NCI-H2171 (cell line): ENCODE measurements at regions not wholly inside any gene's neighbourhood (a gene's known extent, or its start where the extent isn't known, plus 50 kb on each side); places are given as distances from the start of the nearest gene placed in this dataset.

Source experiments
- DNase-seq: peaks from one replicate; lab custom pipeline; 2025; lab: John Stamatoyannopoulos, UW

DNA sequence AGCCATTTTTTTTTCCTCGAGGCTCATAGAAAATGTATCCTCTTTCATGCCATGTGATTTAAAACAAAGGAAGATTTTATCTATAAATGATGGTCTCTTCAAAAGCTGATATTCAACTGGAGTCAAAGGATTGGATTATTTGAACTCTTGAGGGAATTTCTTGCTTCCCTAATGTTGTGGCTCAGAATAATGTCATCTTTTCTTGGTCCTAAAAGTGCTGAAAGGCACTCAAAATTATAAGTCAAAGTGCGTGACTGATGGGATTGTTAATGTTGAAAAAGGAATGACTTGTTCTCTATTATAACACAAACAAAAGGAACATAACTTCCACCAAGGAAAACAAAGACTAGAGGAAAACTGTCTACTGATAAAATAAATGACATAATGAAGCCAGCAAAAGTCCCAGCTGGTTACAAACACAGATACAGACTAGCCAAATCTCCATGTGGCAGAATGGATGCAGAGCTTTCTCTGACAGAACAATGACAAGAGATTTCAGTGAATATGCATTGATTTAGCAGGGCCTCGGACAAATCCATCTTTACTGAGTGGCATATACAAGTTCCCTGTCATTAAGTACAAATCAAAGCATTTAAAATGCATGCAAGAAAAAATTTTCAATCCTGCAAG is 552.6 kb downstream of the GBA3 start:
- DNase-seq: no peak

DNA sequence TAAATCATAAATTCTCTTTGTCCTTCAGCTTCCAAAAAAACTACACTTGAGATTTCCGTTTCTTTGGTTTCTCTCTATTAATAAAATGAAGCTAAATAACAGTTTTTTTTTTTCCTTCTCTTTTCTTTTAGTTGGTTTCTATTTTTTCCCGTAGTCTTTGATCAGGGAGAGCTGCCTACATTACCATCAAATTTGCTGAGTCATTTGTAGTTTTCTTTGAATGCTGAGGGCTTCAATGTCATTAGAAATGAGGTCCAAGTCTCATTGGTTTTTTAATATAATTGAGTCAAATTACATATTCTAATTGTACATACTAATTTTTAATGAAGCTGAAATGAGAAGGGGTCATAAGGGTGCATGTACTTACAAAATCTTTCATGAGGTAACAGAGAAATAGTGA is 550.2 kb downstream of the GBA3 start:
- DNase-seq: no peak

DNA sequence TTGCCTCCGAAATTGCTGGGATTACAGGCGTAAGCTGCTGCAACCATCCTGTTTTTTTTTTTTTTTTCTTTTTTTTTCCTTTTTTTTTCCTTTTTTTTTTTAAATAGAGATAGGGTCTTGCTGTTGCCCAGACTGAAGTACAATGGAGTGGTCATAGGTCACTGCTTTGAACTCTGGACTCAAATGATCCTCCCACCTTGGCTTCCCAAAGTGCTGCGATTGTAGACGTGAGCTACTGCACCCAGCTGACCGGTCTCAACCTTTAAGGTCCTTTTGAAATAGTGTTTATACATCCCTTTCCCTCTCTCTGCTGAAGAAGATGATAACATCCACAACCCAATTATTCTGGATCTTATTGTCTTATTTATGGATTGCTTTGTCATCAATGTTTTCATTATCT is 548.7 kb downstream of the GBA3 start:
- DNase-seq: no peak

DNA sequence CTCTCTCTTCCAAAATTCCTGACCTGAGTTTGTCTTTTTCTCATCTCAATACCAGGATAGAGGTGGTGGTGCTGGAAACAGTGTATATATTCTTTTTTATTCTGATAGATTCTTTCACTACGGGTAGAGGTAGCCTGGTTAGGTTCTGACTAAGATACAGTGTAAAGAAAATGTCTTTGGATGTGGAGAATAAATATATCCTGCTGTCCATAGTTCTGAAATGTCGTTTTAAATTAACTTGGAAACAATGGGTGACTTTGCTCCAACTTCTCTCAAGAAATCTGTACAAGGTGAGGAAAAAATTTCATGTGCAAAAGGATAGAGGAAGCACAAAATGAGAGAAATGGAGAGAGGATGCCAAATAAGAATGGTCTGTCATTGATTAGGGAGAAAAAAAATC is 546.1 kb downstream of the GBA3 start:
- DNase-seq: no peak

DNA sequence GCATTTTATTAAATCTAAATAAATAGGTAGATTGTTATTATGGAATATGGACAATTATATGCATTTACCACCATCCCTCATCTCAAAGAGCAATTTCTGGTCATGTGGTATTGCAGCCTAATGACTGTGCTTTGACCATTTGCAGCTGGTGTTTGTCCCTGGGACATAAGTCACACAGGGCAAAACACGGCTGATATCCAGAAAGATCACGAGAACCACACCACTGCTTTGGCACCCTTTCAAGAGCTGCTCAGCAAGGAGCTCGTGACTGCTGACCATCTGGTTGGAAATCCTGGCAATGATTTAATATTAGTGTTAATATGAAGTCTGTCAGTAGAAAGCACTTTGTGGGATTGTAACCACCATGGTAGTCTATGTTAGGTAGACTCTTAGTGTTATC is 545.0 kb downstream of the GBA3 start:
- no peak for DNase-seq

DNA sequence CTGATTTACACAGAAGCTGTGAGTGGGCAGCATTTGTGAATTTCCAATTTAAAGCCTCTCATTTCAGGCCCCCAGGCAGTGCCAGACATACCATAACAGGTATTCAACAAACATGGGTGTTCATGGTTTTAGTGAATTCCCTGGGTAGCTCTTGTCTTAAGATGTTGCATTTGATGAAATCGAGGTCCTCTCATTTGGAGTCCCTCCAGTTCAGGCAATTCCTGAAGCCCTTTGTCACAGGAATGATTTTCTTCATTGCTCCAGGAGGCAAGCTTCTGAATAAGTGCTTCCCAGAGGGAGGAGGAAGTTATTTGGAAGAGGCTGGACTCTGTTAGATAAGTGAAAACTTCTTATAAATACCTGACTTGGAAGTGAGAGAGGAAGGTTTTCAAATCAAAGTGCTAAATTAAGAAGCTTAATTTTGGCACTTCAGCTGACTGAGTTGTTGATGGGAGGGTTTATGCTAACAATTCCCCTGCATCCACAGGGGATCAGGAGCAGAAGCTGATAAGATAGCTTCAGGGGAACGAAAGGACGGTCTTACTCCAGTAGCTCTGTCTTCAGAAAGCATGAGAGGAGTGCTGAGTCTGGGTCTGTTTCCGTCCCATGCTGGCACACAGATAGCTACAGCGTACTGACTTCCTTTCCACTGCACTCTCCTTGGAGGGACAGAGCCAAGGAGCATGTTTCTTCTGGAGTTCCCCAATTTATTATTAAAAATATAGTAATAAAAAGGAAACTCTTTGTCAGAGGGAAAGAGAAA is 543.1 kb downstream of the GBA3 start:
- no peak for DNase-seq

DNA sequence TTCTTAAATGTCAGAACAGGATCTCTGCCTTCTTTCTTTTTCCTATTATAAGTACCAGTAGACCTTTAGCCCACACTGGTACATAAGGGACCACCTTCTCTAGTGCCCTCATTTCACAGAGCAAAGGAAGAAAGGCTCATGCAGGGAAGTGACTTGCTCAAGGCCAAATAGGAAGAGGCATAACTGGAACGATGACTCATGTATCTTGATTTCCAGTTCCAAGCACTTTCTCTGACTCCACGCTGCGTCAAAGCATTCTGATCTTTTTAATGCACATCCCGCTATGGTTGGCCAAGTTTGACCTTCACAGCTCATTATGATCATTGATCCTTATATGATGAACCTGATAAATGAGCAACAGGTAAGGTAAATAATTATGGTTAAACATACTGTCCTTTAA is 542.0 kb downstream of the GBA3 start:
- no peak for DNase-seq

DNA sequence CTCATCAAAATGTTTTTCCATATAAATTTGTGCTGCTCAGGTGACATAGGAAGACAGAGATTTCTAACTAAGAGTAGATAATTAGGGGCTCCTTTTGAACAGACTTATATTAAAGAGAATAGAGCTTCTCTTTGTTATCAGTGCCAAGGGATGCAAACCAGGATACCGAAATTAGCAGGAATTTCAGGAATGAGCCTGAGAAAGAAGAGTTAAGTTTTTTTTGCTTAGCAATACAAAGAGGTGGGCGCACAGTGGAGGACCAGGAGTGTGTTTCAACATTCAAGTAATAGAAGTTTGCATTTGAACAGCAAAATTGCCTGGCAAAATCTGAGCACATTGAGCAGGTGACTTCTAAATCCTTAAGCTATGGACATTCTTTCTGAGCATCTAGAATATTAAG is 541.3 kb downstream of the GBA3 start:
- DNase-seq: no peak

DNA sequence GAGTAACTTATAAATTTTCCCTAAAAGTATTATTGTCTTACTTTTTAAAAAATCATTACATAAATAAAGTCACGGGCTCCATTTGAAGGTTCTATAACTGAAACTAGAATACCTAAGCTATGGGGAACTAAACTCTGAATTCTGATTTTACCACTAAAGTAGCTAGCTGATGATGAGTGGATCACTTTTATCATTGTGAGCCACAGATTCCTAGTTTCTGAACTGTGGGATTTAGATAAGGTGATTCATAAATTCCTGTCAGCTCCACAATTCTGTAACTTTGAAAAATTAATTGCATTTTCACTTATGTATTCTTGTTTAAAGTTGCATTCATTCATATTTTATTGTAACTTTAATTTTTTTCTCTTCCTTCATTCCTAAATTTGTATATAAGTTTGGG is 540.9 kb downstream of the GBA3 start:
- no peak for DNase-seq

DNA sequence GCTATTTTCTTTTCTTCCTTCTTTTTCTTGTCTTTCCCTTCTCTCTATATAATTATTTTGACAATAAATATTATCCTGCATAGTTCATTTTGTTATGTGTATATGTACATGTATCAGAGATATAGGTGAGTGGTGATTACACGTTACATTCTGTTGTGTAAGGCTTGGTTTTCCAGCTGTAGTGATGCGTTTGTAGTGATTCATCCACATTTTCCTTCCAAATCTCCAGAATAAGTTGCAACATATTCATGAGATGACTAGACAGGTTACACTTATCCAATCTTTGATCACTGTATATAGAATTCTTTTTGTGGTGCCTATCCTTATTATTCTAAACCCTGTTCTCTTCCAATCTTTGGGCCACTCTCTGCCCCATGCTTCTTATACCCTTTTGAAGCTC is 540.2 kb downstream of the GBA3 start:
- no peak for DNase-seq

DNA sequence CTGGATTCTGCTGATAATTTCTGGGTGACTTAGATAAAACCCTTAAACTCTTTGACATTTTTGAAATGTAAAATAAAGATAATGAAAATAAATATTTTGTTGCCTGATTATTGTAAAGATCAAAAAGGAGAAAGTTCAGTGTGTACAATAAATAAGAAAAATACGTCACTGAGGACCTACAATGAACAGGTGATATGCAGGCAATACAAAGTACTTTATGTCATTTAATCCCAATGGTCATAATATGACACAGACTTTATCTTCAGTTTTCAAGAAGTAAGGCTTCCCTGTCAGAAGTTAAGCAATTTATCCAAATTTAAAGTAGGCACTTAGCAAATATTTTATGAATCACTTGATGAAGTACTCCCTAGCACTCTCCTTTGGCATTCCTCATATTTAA is 532.8 kb downstream of the GBA3 start:
- DNase-seq: no peak

DNA sequence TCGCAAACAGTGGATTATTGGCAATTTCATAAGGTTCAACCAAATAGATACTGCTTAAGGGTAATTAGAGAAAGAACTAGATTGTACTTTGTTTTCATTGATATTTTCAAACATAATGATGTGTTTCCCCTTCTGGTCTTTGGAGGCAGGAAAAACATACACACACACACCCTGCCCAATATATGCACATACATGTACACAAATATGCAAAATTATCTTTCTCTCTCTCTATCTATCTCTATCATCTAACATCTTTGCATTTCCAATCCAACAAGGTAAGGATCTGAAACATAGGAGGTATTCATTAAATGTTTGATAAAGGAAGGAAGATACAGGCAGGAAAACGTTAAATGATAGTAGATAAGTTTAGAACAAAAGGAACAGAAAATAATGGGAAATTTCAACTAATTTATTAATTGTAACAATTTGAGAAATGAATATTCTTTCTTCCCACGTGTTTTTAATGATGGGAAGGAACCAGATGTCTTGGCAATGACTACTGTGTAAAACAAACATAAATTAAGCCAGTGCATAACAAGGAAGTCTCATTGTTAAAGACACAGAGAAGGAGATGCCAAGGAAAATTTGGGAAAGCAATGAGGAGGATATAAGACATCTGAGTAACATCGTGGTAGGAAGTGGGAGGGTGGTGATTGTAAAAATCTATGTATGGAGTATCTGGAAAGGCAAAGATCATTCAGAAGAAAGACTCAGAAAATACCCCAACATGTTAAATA is 532.1 kb downstream of the GBA3 start:
- DNase-seq: no peak

DNA sequence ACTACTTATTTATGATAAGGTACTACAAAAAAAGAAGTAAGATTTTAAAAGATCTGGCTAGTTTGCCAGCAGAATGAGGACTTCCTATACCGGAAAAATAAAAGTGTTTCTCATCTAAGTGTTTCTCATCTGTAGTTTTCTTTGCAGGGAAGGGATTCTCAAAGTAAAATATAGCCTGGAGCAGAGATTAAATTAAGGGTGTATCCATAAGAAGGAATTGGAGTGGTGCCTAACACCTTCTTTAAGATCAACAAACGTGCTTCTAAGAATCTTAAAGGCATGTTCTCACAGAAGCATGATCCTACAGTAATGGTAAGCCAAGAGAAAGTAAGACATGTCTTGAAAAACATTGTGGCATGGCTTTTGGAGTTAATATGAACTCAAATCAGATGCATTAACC is 528.2 kb downstream of the GBA3 start:
- no peak for DNase-seq

DNA sequence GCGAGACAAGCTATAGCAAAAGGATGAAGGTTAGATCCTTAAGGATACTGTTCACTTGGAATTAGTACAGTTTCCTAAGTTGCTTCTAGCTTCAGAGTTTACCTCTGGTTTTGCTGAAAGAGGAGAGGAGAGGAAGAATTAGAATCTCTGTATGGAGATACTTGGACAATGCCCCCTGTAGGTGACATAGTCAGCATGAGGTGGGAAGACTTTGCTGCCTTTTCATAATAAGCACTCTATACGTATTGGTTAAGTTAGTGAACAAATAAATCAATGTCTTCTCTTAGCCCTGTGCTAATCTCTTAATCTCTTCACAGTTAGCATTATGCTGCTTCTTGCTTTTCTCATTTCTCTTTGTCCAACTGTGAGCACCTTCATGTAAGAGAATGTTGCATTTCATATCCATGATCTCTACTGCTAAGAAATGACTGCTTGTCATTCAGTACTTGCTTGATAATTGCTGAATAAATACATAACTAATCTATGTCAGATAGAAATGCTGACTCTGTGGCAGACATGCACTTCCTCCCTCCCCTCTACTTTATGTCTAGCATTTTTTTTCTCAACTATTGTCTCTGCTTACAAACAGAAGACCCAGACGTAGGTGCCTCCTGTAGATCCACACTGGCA is 527.2 kb downstream of the GBA3 start:
- no peak for DNase-seq

DNA sequence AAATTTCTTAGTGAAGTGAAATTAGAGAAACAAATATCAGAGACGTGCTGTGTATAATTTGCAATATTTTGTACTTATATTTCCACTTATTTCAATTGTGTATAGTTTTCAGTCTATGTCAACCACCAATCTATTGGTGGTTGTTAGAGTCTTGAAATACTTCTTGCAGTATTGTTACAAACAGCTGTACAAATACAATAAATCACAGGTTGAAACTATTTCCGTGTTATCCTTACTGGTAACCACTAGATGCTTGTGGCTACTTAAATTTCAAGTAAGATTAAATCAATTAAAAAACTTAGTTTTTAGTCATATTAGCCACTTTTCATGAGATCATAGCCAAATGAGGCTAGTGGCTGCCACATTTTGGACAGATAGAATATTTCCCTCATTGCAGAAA is 520.5 kb downstream of the GBA3 start:
- DNase-seq: no peak

DNA sequence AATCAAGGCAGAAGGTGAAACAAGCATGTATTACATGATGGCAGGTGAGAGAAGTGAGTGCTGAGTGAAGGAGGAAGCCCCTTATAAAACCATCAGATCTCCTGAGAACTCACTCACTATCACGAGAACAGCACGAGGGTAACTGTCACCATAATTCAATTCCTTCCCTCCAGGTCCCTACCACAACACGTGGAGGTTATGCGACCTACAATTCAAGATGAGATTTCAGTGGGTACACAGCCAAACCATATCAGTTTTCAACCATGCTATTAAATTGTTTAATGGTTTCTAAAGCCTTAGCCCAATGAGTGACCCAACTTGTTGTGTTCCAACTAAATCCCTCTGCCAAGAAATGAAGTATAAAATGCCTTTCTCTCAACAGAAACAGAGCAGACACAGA is 519.8 kb downstream of the GBA3 start:
- DNase-seq: no peak

DNA sequence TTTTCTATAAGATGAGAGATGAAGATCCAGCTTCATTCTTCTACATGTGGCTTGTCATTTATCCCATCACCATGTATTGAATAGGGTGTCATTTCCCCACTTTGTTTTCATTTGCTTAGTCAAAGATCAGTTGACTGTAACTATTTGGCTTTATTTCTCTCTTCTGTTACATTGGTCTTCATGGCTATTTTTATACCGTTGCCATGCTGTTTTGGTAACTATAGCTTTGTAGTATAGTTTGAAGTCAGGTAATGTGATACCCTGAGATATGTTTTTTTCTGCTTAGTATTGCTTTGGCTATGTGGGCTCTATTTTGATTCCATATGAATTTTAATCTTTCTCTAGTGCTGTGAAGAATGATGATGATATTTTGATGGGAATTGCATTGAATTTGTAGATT is 514.3 kb downstream of the GBA3 start:
- DNase-seq: no peak

DNA sequence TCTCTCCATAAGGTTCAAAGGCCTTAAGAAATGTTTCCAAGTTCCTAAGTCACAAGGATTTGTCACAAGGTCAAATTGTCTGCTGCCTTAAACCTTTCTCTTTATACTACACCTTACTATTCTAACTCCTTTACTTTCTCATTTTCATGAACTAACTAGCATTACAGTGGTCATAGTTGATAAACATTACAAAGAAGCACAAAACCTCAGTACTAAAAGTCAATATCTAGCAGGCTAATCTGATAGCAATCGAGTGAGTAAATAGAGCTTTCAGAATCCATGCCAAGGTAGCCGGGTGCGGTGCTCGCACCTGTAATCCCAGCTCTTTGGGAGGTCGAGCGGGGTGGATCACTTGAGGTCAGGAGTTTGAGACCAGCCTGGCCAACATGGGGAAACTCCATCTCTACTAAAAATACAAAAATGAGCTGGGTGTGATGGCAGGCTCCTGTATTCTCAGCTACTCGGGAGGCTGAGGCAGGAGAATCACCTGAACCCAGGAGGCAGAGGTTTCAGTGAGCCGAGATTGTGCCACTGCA is 510.0 kb downstream of the GBA3 start:
- no peak for DNase-seq

DNA sequence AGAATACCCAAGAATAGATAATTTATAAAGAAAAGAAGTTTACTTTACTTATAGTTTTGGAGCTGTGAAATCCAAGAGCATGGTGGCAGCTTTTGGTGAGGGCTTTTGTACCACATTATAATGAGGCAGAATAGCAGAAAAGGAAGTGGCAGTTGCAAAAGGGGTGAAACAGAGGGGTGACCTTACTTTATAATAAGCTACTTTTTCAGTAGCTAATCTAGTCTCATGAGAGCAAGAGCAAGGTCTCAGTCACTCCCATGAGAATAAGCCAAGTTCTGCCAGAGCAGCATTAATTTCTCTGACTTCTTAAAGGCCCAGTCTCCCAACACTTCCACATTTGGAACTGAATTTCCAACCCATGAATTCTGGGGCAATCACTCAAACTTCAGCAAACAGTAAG is 502.0 kb downstream of the GBA3 start:
- no peak for DNase-seq

DNA sequence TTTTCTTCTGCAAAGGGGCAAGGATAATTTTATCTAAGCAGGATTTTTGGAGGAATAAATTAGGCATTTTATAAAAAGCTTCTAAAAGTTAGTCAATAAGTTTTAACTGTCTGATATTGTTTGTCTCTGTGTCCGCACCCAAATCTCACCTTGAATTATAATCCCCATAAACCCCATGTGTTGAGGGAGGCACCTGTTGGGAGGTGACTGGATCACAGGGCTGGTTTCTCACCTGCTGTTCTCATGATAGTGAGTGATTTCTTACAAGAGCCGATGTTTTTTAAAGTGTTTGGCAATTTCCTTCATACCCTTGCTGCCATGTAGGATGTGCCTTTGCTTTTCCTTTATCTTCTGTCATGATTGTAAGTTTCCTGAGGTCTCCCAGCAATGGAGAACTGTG is 481.4 kb downstream of the GBA3 start:
- DNase-seq: no peak

DNA sequence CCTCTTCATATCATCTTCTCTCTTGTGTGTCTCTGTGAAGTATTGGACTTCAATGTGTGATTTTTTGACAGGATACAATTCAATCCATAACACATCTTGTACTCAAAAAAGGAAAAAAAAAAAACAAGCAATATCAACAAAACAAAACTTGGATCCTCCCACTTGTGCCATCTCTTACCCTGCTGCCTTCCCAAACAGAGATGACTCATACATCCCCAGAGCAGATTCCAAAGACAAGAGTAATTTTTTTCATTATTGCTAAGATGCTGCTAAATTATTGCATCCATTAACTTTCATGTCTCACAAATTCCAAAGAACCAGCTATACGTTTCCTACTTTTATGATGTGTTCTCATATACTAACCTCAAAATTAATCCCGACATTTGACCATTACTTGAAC is 479.2 kb downstream of the GBA3 start:
- no peak for DNase-seq

DNA sequence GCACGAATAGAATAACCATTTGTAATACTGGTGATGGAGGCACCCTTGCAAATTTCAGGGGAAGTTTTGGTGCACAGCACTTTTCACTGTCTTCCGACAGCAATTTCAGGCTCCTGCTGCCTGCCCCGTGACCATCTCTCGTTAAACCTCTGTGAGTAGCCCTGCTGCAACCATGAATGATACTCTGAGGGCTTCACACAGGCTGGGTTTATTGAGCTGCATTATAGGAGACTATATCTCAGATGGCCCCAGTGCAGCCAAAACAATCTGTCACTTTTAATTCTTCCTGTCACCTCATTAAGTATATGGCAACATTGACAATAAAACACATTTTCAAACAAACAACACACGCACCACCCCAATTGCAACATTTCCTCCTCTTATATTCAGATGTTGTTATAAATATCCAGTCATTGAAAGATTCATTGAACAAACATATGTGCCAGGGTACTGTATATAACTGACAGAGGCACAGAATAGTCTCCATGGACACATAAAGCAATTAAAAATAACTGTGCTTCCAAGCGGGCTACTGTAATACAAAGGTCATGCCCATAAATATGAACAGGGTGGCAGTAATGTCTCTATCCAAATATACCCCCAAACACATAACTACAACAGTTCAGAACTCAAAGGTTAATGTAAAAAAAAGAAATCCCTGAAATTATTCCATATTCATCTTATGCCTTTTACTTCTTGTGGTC is 477.0 kb downstream of the GBA3 start:
- no peak for DNase-seq
